ENCODE measurements at regions not wholly inside any gene's neighbourhood (a gene's known extent, or its start where the extent isn't known, plus 50 kb on each side); places are given as distances from the start of the nearest gene placed in this dataset.

- Histone ChIP-seq H3K27me3 (no peaks in the 10 kb centered on the region), H3K36me3 (no peaks in the 10 kb centered on the region), H3K9me3 (no peaks in the 10 kb centered on the region), H3K4me3 (no peak overlapping the region), H3K4me1 (no peaks in the 10 kb centered on the region), H3K27ac (no peak overlapping the region)
- intact Hi-C loops (cut with DNase I) = no loop called here
- TF ChIP-seq EP300 (IDR thresholded peaks at IDR 0.05) (no peak), POLR2A (IDR thresholded peaks at IDR 0.05) (no peak)
- DNase-seq = no peak
- 90 to 92% methylated on average over 1 of the region's 1 CpG for WGBS, 2 donors
Measured at GRCh38 chr13:90455067-90455466, 892.4 kb upstream of the MIR17HG start.

GRCh38 chr13:90455823-90456222 is 891.7 kb upstream of the MIR17HG start:
- TF ChIP-seq CTCF (IDR thresholded peaks at IDR 0.05) (no peak), POLR2A (IDR thresholded peaks at IDR 0.05) (no peak), POLR2AphosphoS5 (IDR thresholded peaks at IDR 0.05) (no peak), EP300 (IDR thresholded peaks at IDR 0.05) (no peak)
- intact Hi-C loops (cut with DNase I) = no loop called here
- WGBS, 2 donors = 36 to 78% methylated on average over 4 of the region's 4 CpGs
- no peak overlapping the region for H3K27ac ChIP-seq
- no peaks in the 10 kb centered on the region for H3K9me3 ChIP-seq
- no peak overlapping the region for H3K4me3 ChIP-seq
- no peaks in the 10 kb centered on the region for H3K36me3 ChIP-seq
- DNase-seq = no peak
- H3K27me3 ChIP-seq = no peaks in the 10 kb centered on the region
- H3K4me1 ChIP-seq = no peaks in the 10 kb centered on the region

- 62 to 83% methylated on average over 3 of the region's 3 CpGs for WGBS, 2 donors
- H3K27me3 ChIP-seq = no peaks in the 10 kb centered on the region
- intact Hi-C loops (cut with DNase I) = no loop called here
- no peaks in the 10 kb centered on the region for H3K9me3 ChIP-seq
- H3K4me3 ChIP-seq = no peak overlapping the region
- H3K27ac ChIP-seq = no peak overlapping the region
- H3K4me1 ChIP-seq = no peaks in the 10 kb centered on the region
- no peaks in the 10 kb centered on the region for H3K36me3 ChIP-seq
- no peak for TF ChIP-seq POLR2AphosphoS5 (IDR thresholded peaks at IDR 0.05)
- DNase-seq = no peak
Measured at GRCh38 chr13:90461398-90461797, 886.1 kb upstream of the MIR17HG start.

- TF ChIP-seq CTCF (IDR thresholded peaks at IDR 0.05) (no peak), POLR2AphosphoS5 (IDR thresholded peaks at IDR 0.05) (no peak), EP300 (IDR thresholded peaks at IDR 0.05) (no peak), POLR2A (IDR thresholded peaks at IDR 0.05) (no peak)
- Histone ChIP-seq H3K4me3 (no peak overlapping the region), H3K9me3 (no peaks in the 10 kb centered on the region), H3K27me3 (no peaks in the 10 kb centered on the region), H3K4me1 (no peaks in the 10 kb centered on the region), H3K36me3 (no peaks in the 10 kb centered on the region), H3K27ac (no peak overlapping the region)
- intact Hi-C loops (cut with DNase I) = no loop called here
- no peak for DNase-seq
Measured at GRCh38 chr13:90477216-90477615, 870.3 kb upstream of the MIR17HG start.

- intact Hi-C loops (cut with DNase I) = no loop called here
- no peak for DNase-seq
- 78 to 87% methylated on average over 1 of the region's 1 CpG for WGBS, 2 donors
- no peaks in the 10 kb centered on the region for H3K36me3 ChIP-seq
- TF ChIP-seq CTCF (IDR thresholded peaks at IDR 0.05) (no peak), EP300 (IDR thresholded peaks at IDR 0.05) (no peak), POLR2A (IDR thresholded peaks at IDR 0.05) (no peak), POLR2AphosphoS5 (IDR thresholded peaks at IDR 0.05) (no peak)
- H3K4me3 ChIP-seq = no peak overlapping the region
- no peak overlapping the region for H3K27ac ChIP-seq
- no peaks in the 10 kb centered on the region for H3K4me1 ChIP-seq
- no peaks in the 10 kb centered on the region for H3K27me3 ChIP-seq
- no peaks in the 10 kb centered on the region for H3K9me3 ChIP-seq
Measured at GRCh38 chr13:90483906-90484305, 863.6 kb upstream of the MIR17HG start.

- Histone ChIP-seq H3K4me1 (no peaks in the 10 kb centered on the region), H3K27ac (no peak overlapping the region), H3K9me3 (no peaks in the 10 kb centered on the region), H3K36me3 (no peaks in the 10 kb centered on the region), H3K27me3 (no peaks in the 10 kb centered on the region), H3K4me3 (no peak overlapping the region)
- intact Hi-C loops (cut with DNase I) = no loop called here
- TF ChIP-seq CTCF (IDR thresholded peaks at IDR 0.05) = no peak
- no peak for TF ChIP-seq POLR2AphosphoS5 (IDR thresholded peaks at IDR 0.05)
- no peak for TF ChIP-seq POLR2A (IDR thresholded peaks at IDR 0.05)
- TF ChIP-seq EP300 (IDR thresholded peaks at IDR 0.05) = no peak
- DNase-seq = no peak
Measured at GRCh38 chr13:90485436-90485835, 862.1 kb upstream of the MIR17HG start.

Measured in sigmoid colon (tissue), 6 donors.